Trophoblast cell (in vitro differentiated cells and primary cell): ENCODE measurements at regions not wholly inside any gene's neighbourhood (a gene's known extent, or its start where the extent isn't known, plus 50 kb on each side); places are given as distances from the start of the nearest gene placed in this dataset.

ENCODE experiments used
- DNase-seq, 2 donors: peaks; one replicate each; pipeline ENCODE4 v3.0.0-alpha.2; 2016
- H2AFZ ChIP-seq: 2 replicates; pipeline ENCODE4 v1.6.1; 2013; ENCODE audit warnings: low read length, moderate library complexity, mild to moderate bottlenecking; ENCODE audit not compliant: insufficient read depth, poor library complexity
- H2AK5ac ChIP-seq: 2 replicates; pipeline ENCODE4 v1.6.1; 2013; ENCODE audit warnings: mild to moderate bottlenecking, low read length
- H2BK120ac ChIP-seq: 2 replicates; pipeline ENCODE4 v1.6.1; 2013; ENCODE audit warnings: low read length, mild to moderate bottlenecking, moderate library complexity; ENCODE audit not compliant: insufficient read depth, poor library complexity
- H2BK12ac ChIP-seq: 2 replicates; pipeline ENCODE4 v1.6.1; 2013; ENCODE audit warnings: mild to moderate bottlenecking, low read length, moderate library complexity
- H2BK5ac ChIP-seq: 2 replicates; pipeline ENCODE4 v1.6.1; 2013; ENCODE audit warnings: low read length, low read depth, moderate library complexity, mild to moderate bottlenecking; ENCODE audit not compliant: poor library complexity
- H3K14ac ChIP-seq: 2 replicates; pipeline ENCODE4 v1.6.1; 2013; ENCODE audit warnings: mild to moderate bottlenecking, low read length
- H3K18ac ChIP-seq: 2 replicates; pipeline ENCODE4 v1.6.1; 2013; ENCODE audit warnings: mild to moderate bottlenecking, low read length
- H3K23ac ChIP-seq: 2 replicates; pipeline ENCODE4 v1.6.1; 2013; ENCODE audit warnings: low read length
- H3K27ac ChIP-seq: 2 replicates; pipeline ENCODE4 v1.5.1; 2013; ENCODE audit warnings: low read depth, mild to moderate bottlenecking, inconsistent platforms, low read length, moderate library complexity
- H3K27me3 ChIP-seq: 2 replicates; pipeline ENCODE4 v1.6.1; 2013; ENCODE audit warnings: inconsistent platforms, mild to moderate bottlenecking, low read length, moderate library complexity; ENCODE audit not compliant: insufficient read depth
- H3K36me3 ChIP-seq, 2 experiments: 1 replicate in 1 of 2; 2 replicates in 1 of 2; pipeline ENCODE4 v1.6.1; 2013; ENCODE audit warnings: low read length in 2 of 2, mild to moderate bottlenecking in 2 of 2, moderate library complexity in 1 of 2; ENCODE audit not compliant: insufficient read depth in 2 of 2, control insufficient read depth in 1 of 2
- H3K4ac ChIP-seq: 2 replicates; pipeline ENCODE4 v1.6.1; 2013; ENCODE audit warnings: low read depth, mild to moderate bottlenecking, low read length, moderate library complexity
- H3K4me1 ChIP-seq, 2 experiments: 1 replicate in 1 of 2; 2 replicates in 1 of 2; pipeline ENCODE4 v1.6.1; 2013; ENCODE audit warnings: low read length in 2 of 2, mild to moderate bottlenecking in 2 of 2, moderate library complexity in 1 of 2; ENCODE audit not compliant: insufficient read depth in 2 of 2, control insufficient read depth in 1 of 2
- H3K4me2 ChIP-seq: 2 replicates; pipeline ENCODE4 v1.6.1; 2013; ENCODE audit warnings: inconsistent platforms, mild to moderate bottlenecking, low read length, moderate library complexity
- H3K4me3 ChIP-seq: 2 replicates; pipeline ENCODE4 v1.5.1; 2013; ENCODE audit warnings: mild to moderate bottlenecking, low read depth, low read length, inconsistent platforms
- H3K79me1 ChIP-seq: one replicate; pipeline ENCODE4 v1.6.1; 2013; ENCODE audit warnings: low read length
- H3K79me2 ChIP-seq: 2 replicates; pipeline ENCODE4 v1.6.1; 2013; ENCODE audit warnings: low read length, mild to moderate bottlenecking; ENCODE audit not compliant: control insufficient read depth, insufficient read depth, poor library complexity
- H3K9ac ChIP-seq: 2 replicates; pipeline ENCODE4 v1.6.1; 2013; ENCODE audit warnings: mild to moderate bottlenecking, low read length
- H3K9me3 ChIP-seq: 2 replicates; pipeline ENCODE4 v1.6.1; 2013; ENCODE audit warnings: low read depth, mild to moderate bottlenecking, control low read depth, inconsistent platforms, low read length; ENCODE audit not compliant: insufficient read depth
- H4K12ac ChIP-seq: 2 replicates; pipeline ENCODE4 v1.6.1; 2013; ENCODE audit warnings: low read depth, mild to moderate bottlenecking, low read length, moderate library complexity
- H4K8ac ChIP-seq: 2 replicates; pipeline ENCODE4 v1.6.1; 2013; ENCODE audit warnings: low read depth, mild to moderate bottlenecking, low read length, moderate library complexity
- H4K91ac ChIP-seq: one replicate; pipeline ENCODE4 v1.6.1; 2013; ENCODE audit warnings: low read depth, mild to moderate bottlenecking, low read length, moderate library complexity
- WGBS: extraction: QIAGEN DNeasy Blood & Tissue Kit; methylation state at CpG from one replicate; pipeline ENCODE4 v1.1.7; 2013; ENCODE audit warnings: missing lambda C conversion rate; ENCODE audit not compliant: insufficient read length, insufficient coverage; ENCODE audit errors: extremely low coverage; 5-methylcytosine and 5-hydroxymethylcytosine counted together

DNA sequence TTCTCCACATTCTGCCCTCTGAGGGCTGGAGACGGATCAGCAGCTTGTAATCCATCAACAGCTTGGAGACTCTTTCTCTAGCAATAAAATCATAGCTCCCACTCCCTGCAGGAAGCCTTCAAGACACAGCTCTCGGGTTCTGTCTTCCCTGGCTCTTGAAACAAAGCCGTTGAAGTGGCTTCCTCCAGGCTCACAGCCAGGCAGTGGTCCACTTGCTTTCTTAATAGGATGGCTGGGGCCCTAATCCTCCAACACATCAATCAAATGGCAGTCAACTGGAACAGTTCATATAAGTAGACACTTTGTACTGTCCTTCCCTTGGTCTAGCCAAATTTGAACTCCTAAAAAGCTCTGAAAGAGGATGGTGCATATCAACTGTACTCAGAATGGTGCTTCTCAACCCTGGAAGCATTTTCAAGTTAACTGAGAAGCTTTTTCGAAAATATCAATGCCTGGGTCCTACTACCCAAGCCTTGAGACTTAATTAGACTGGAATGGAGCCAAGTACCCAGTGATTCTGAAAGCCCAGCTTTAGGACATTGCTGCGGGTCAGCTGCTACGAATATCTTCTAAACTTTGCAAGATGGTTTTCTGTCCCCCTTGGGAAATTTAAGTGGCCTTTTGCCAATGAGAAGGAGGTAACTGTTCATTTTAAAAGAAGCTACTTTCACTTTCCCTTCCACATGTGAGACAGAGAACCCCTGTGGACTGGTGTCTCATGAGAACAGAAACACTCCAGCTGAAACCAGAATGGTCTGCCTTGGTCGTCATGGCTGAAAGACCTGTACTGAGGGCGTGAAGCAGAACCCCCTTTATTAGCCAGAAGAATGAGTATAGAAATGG is 74.7 kb downstream of the SC5D start:
- Histone ChIP-seq H2BK120ac (no peak overlapping the region), H3K18ac (no peak overlapping the region), H3K4ac (no peak overlapping the region), H3K36me3 (no peaks in the 10 kb centered on the region), H3K23ac (no peak overlapping the region), H3K27me3 (no peaks in the 10 kb centered on the region), H4K12ac (no peak overlapping the region), H2AK5ac (no peak overlapping the region), H3K9me3 (no peaks in the 10 kb centered on the region), H4K8ac (no peak overlapping the region), H3K4me2 (no peak overlapping the region), H3K14ac (no peak overlapping the region), H3K9ac (no peak overlapping the region), H3K79me1 (no peaks in the 10 kb centered on the region), H3K4me1 (no peaks in the 10 kb centered on the region), H2AFZ (no peak overlapping the region), H3K4me3 (no peak overlapping the region), H3K27ac (no peak overlapping the region), H2BK12ac (no peak overlapping the region), H2BK5ac (no peak overlapping the region), H4K91ac (no peak overlapping the region), H3K79me2 (no peaks in the 10 kb centered on the region)
- WGBS = no CpG with 5 or more reads among the region's 8 CpGs
- no peak for DNase-seq

DNA sequence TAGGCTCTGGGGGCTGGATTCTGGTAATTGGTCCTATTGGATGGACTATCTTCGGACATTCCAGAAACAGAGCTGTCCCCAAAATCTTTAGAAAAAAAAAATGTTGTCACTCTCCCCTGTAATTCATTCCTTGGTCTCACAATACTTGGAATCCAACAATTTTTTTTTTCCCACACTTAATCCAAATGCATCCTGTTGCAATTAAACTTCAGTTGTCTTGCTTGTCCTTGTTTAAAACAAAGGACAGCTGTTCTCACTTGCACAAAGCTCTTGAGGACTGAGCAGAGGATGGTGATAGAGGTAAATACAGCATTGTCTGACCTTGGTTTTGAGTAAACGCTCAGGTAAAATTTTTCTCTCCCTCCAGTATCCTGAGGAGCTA is 75.3 kb downstream of the SC5D start:
- Histone ChIP-seq H2BK5ac (no peak overlapping the region), H3K14ac (no peak overlapping the region), H3K4me1 (peaks cover 0 to 2% of the 10 kb centered on the region in 2 experiments), H3K9ac (no peak overlapping the region), H4K8ac (no peak overlapping the region), H2BK120ac (no peak overlapping the region), H3K27me3 (no peaks in the 10 kb centered on the region), H3K9me3 (no peaks in the 10 kb centered on the region), H3K4ac (no peak overlapping the region), H2AK5ac (no peak overlapping the region), H3K4me2 (no peak overlapping the region), H3K27ac (no peak overlapping the region), H3K36me3 (no peaks in the 10 kb centered on the region), H3K79me2 (no peaks in the 10 kb centered on the region), H3K23ac (no peak overlapping the region), H3K4me3 (no peak overlapping the region), H4K12ac (no peak overlapping the region), H2BK12ac (no peak overlapping the region), H2AFZ (no peak overlapping the region), H3K18ac (no peak overlapping the region), H3K79me1 (no peaks in the 10 kb centered on the region), H4K91ac (no peak overlapping the region)
- WGBS = no CpG with 5 or more reads among the region's 2 CpGs
- no peak for DNase-seq

- Histone ChIP-seq H3K36me3 (no peaks in the 10 kb centered on the region), H3K4me1 (peaks cover 0 to 2% of the 10 kb centered on the region in 2 experiments), H3K18ac (no peak overlapping the region), H3K14ac (no peak overlapping the region), H3K4ac (no peak overlapping the region), H4K12ac (no peak overlapping the region), H2AK5ac (no peak overlapping the region), H3K9me3 (no peaks in the 10 kb centered on the region), H3K4me3 (no peak overlapping the region), H2BK120ac (no peak overlapping the region), H3K79me1 (no peaks in the 10 kb centered on the region), H3K9ac (no peak overlapping the region), H3K79me2 (no peaks in the 10 kb centered on the region), H2AFZ (no peak overlapping the region), H3K23ac (no peak overlapping the region), H3K27me3 (no peaks in the 10 kb centered on the region), H4K91ac (no peak overlapping the region), H3K27ac (no peak overlapping the region), H2BK12ac (no peak overlapping the region), H4K8ac (no peak overlapping the region), H2BK5ac (no peak overlapping the region), H3K4me2 (no peak overlapping the region)
- DNase-seq = no peak
- WGBS = no CpG with 5 or more reads among the region's 8 CpGs
These were observed 76.0 kb downstream of the SC5D start for GRCh38 chr11:121368364-121369240.

- Histone ChIP-seq H2AFZ (no peak overlapping the region), H4K91ac (no peak overlapping the region), H3K9me3 (no peaks in the 10 kb centered on the region), H3K14ac (no peak overlapping the region), H3K36me3 (no peaks in the 10 kb centered on the region), H2AK5ac (no peak overlapping the region), H2BK5ac (no peak overlapping the region), H3K4me1 (peaks cover 0 to 2% of the 10 kb centered on the region in 2 experiments), H2BK12ac (no peak overlapping the region), H3K4ac (no peak overlapping the region), H4K8ac (no peak overlapping the region), H3K4me3 (no peak overlapping the region), H3K79me1 (no peaks in the 10 kb centered on the region), H3K9ac (no peak overlapping the region), H3K27me3 (no peaks in the 10 kb centered on the region), H3K79me2 (no peaks in the 10 kb centered on the region), H3K18ac (no peak overlapping the region), H3K27ac (no peak overlapping the region), H3K23ac (no peak overlapping the region), H3K4me2 (no peak overlapping the region), H2BK120ac (no peak overlapping the region), H4K12ac (no peak overlapping the region)
- DNase-seq = no peak
- no CpG with 5 or more reads among the region's 3 CpGs for WGBS
These were observed 76.8 kb downstream of the SC5D start for GRCh38 chr11:121369366-121369765.
